ENCODE measurements at regions not wholly inside any gene's neighbourhood (a gene's known extent, or its start where the extent isn't known, plus 50 kb on each side); places are given as distances from the start of the nearest gene placed in this dataset.

GRCh38 chr4:85151786-85152185, 185.3 kb upstream of the WDFY3 start:
- TF ChIP-seq CTCF (IDR thresholded peaks at IDR 0.05; ENCODE audit: unreplicated experiment): no peak
- DNase-seq (ENCODE audit: low spot score in 2 of 2, unreplicated experiment in 2 of 2): no peak
- peaks cover 12% of the 10 kb centered on the region for H3K27me3 Mint-ChIP-seq (ENCODE audit: low read depth)
- no peak overlapping the region for H3K4me3 Mint-ChIP-seq
- H3K9me3 Mint-ChIP-seq: no peaks in the 10 kb centered on the region
- H3K27ac Mint-ChIP-seq: no peak overlapping the region
- H3K36me3 Mint-ChIP-seq: no peaks in the 10 kb centered on the region
- H3K4me1 Mint-ChIP-seq: peaks cover 2% of the 10 kb centered on the region

GRCh38 chr4:85152480-85152879, 186.0 kb upstream of the WDFY3 start:
- no peaks in the 10 kb centered on the region for H3K9me3 Mint-ChIP-seq
- no peak for TF ChIP-seq CTCF (IDR thresholded peaks at IDR 0.05; ENCODE audit: unreplicated experiment)
- no peak for DNase-seq (ENCODE audit: low spot score in 2 of 2, unreplicated experiment in 2 of 2)
- no peak overlapping the region for H3K4me3 Mint-ChIP-seq
- H3K27me3 Mint-ChIP-seq (ENCODE audit: low read depth): peaks cover 12% of the 10 kb centered on the region
- H3K27ac Mint-ChIP-seq: no peak overlapping the region
- peaks cover 2% of the 10 kb centered on the region for H3K4me1 Mint-ChIP-seq
- no peaks in the 10 kb centered on the region for H3K36me3 Mint-ChIP-seq

GRCh38 chr4:85153221-85153620, 186.7 kb upstream of the WDFY3 start:
- H3K27ac Mint-ChIP-seq: no peak overlapping the region
- H3K4me1 Mint-ChIP-seq: peaks cover 2% of the 10 kb centered on the region
- H3K4me3 Mint-ChIP-seq: no peak overlapping the region
- DNase-seq (ENCODE audit: low spot score in 2 of 2, unreplicated experiment in 2 of 2): no peak
- peaks cover 12% of the 10 kb centered on the region for H3K27me3 Mint-ChIP-seq (ENCODE audit: low read depth)
- H3K36me3 Mint-ChIP-seq: no peaks in the 10 kb centered on the region
- no peaks in the 10 kb centered on the region for H3K9me3 Mint-ChIP-seq
- TF ChIP-seq CTCF (IDR thresholded peaks at IDR 0.05; ENCODE audit: unreplicated experiment): no peak

- Mint-ChIP-seq H3K4me3 (no peak overlapping the region), H3K36me3 (no peaks in the 10 kb centered on the region), H3K9me3 (no peaks in the 10 kb centered on the region), H3K4me1 (peaks cover 2% of the 10 kb centered on the region), H3K27ac (no peak overlapping the region), H3K27me3 (ENCODE audit: low read depth) (peaks cover 8% of the 10 kb centered on the region)
- no peak for DNase-seq (ENCODE audit: low spot score in 2 of 2, unreplicated experiment in 2 of 2)
- TF ChIP-seq CTCF (IDR thresholded peaks at IDR 0.05; ENCODE audit: unreplicated experiment): no peak
Observed at GRCh38 chr4:85154591-85154990, 188.1 kb upstream of the WDFY3 start.

- no peaks in the 10 kb centered on the region for H3K4me1 Mint-ChIP-seq
- no peak overlapping the region for H3K27ac Mint-ChIP-seq
- no peaks in the 10 kb centered on the region for H3K36me3 Mint-ChIP-seq
- TF ChIP-seq CTCF (IDR thresholded peaks at IDR 0.05; ENCODE audit: unreplicated experiment): no peak
- H3K9me3 Mint-ChIP-seq: peaks cover 24% of the 10 kb centered on the region
- DNase-seq (ENCODE audit: low spot score in 2 of 2, unreplicated experiment in 2 of 2): no peak
- H3K4me3 Mint-ChIP-seq: no peak overlapping the region
- peaks cover 13% of the 10 kb centered on the region for H3K27me3 Mint-ChIP-seq (ENCODE audit: low read depth)
Observed at GRCh38 chr4:85165808-85166207, 199.3 kb upstream of the WDFY3 start.

GRCh38 chr4:85166318-85166717, 199.8 kb upstream of the WDFY3 start:
- Mint-ChIP-seq H3K9me3 (peaks cover 21% of the 10 kb centered on the region), H3K4me3 (no peak overlapping the region), H3K36me3 (no peaks in the 10 kb centered on the region), H3K27ac (no peak overlapping the region), H3K27me3 (ENCODE audit: low read depth) (peaks cover 13% of the 10 kb centered on the region), H3K4me1 (no peaks in the 10 kb centered on the region)
- no peak for DNase-seq (ENCODE audit: low spot score in 2 of 2, unreplicated experiment in 2 of 2)
- TF ChIP-seq CTCF (IDR thresholded peaks at IDR 0.05; ENCODE audit: unreplicated experiment): no peak
